ENCODE measurements at regions not wholly inside any gene's neighbourhood (a gene's known extent, or its start where the extent isn't known, plus 50 kb on each side); places are given as distances from the start of the nearest gene placed in this dataset.

GRCh38 chr1:100628631-100629081 is 90.7 kb downstream of the GPR88 start:
- no peak for TF ChIP-seq RAD21 (IDR thresholded peaks at IDR 0.05; ENCODE audit: low read length)
- TF ChIP-seq CTCF (conservative IDR thresholded peaks at IDR 0.05; ENCODE audit: low read depth, low read length), result no peak
- TF ChIP-seq POLR2A (IDR thresholded peaks at IDR 0.05; ENCODE audit: low read depth, low read length), result no peak
- no peak for TF ChIP-seq FOS (IDR thresholded peaks at IDR 0.05; ENCODE audit: low read depth, low read length)
- no peak for TF ChIP-seq NFE2L2 (IDR thresholded peaks at IDR 0.05; ENCODE audit: low read depth, low read length)
- no peak for TF ChIP-seq BHLHE40 (IDR thresholded peaks at IDR 0.05; ENCODE audit: low read depth, low read length)
